ENCODE measurements at regions not wholly inside any gene's neighbourhood (a gene's known extent, or its start where the extent isn't known, plus 50 kb on each side); places are given as distances from the start of the nearest gene placed in this dataset.

DNA sequence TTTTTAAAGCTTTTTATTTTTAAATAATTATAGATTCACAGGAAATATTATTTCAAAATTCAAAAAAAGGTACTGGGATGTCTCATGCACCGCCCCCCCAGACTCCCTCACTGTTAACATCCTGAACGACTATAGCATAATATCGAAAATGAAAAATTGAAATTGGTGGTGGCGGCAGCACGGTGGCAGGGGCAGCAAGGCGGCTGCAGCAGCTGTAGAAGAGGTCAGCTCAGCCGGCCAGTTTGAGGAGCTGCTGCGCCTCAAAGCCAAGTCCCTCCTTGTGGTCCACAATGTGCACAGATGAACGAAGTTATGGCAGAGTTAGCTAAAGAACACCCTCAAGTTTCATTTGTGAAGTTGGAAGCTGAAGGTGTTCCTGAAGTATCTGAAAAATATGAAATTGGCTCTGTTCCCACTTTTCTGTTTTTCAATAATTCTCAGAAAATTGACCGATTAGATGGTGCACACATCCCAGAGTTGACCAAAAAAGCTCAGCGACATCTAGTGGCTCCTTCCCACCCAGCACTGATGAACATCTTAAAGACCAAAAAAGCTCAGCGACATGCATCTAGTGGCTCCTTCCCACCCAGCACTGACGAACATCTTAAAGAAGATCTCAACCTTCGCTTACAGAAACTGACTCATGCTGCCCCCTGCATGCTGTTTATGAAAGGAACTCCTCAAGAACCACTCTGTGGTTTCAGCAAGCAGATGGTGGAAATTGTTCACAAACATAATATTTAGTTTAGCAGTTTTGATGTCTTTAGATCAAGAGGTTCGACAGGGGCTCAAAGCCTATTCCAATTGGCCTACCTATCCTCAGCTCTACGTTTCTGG is 100.8 kb downstream of the FAM217A start:
- TF ChIP-seq, protein P1, sequence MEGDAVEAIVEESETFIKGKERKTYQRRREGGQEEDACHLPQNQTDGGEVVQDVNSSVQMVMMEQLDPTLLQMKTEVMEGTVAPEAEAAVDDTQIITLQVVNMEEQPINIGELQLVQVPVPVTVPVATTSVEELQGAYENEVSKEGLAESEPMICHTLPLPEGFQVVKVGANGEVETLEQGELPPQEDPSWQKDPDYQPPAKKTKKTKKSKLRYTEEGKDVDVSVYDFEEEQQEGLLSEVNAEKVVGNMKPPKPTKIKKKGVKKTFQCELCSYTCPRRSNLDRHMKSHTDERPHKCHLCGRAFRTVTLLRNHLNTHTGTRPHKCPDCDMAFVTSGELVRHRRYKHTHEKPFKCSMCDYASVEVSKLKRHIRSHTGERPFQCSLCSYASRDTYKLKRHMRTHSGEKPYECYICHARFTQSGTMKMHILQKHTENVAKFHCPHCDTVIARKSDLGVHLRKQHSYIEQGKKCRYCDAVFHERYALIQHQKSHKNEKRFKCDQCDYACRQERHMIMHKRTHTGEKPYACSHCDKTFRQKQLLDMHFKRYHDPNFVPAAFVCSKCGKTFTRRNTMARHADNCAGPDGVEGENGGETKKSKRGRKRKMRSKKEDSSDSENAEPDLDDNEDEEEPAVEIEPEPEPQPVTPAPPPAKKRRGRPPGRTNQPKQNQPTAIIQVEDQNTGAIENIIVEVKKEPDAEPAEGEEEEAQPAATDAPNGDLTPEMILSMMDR (IDR thresholded peaks at IDR 0.05; ENCODE audit: borderline replicate concordance, extremely low read depth, low read length, poor library complexity, severe bottlenecking), result peak; percentile 45
- no peak for TF ChIP-seq EZH2 (IDR thresholded peaks at IDR 0.05; ENCODE audit: borderline replicate concordance, low read depth, low read length, severe bottlenecking)

Measured in DND-41 (cell line).